ENCODE measurements at regions not wholly inside any gene's neighbourhood (a gene's known extent, or its start where the extent isn't known, plus 50 kb on each side); places are given as distances from the start of the nearest gene placed in this dataset.

DNA sequence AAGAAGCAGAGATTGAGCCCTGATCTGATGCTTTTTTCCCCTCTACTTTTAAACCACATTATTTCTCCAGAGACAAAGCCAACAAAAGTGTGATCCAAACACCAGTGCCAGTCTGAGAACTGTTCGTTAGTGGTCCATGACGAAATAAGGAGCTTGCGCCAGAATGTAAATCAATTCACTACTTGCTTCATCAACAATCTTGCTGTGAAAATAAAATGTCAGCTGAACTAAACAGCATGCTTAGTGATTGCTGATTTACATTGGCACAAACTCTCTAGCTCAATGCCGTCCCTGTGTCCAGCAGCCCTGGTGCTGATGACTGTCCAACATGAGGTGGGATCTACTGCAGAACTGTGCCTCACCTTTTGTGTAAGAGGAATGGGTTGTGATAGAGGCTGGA lies 71.3 kb downstream of the SOX3 start:
- Mint-ChIP-seq H3K27ac (no peak overlapping the region), H3K27me3 (ENCODE audit: low read depth in 3 of 3) (peaks cover 0 to 5% (median 1%) of the 10 kb centered on the region in 3 donors), H3K36me3 (no peaks in the 10 kb centered on the region), H3K9me3 (peaks cover 0 to 4% (median 2%) of the 10 kb centered on the region in 7 donors), H3K4me1 (no peaks in the 10 kb centered on the region), H3K4me3 (no peak overlapping the region)
- Histone ChIP-seq H3K36me3 (replicated peaks in 1 of 2; ENCODE audit: control insufficient read depth in 1 of 2, insufficient read depth in 2 of 2, low read length in 2 of 2) (no peaks in the 10 kb centered on the region), H2AFZ (ENCODE audit: insufficient read depth, low read depth, low read length, poor library complexity, severe bottlenecking) (no peak overlapping the region), H3K9ac (ENCODE audit: insufficient read depth, low read length, poor library complexity, severe bottlenecking) (no peak overlapping the region), H3K4me1 (ENCODE audit: control insufficient read depth in 1 of 2, insufficient read depth in 2 of 2, low read length in 2 of 2) (no peaks in the 10 kb centered on the region), H3K4me3 (replicated peaks in 1 of 3; ENCODE audit: low read depth in 2 of 3, low read length in 3 of 3) (no peak overlapping the region), H4K20me1 (ENCODE audit: insufficient read depth, low read length) (no peaks in the 10 kb centered on the region), H3K27me3 (ENCODE audit: control insufficient read depth in 2 of 2, insufficient read depth in 2 of 2, low read length in 2 of 2) (peaks cover 0 to 2% of the 10 kb centered on the region in 2 donors), H3K4me2 (replicated peaks; ENCODE audit: extremely low read depth, low read length, poor library complexity, severe bottlenecking) (no peak overlapping the region), H3K9me3 (replicated peaks in 1 of 2; ENCODE audit: control insufficient read depth in 1 of 2, insufficient read depth in 1 of 2, low read length in 2 of 2) (no peaks in the 10 kb centered on the region), H3K79me2 (ENCODE audit: insufficient read depth, low read length) (no peaks in the 10 kb centered on the region), H3K27ac (ENCODE audit: low read depth in 1 of 2, low read length in 2 of 2) (no peak overlapping the region)
- TF ChIP-seq, protein P1, sequence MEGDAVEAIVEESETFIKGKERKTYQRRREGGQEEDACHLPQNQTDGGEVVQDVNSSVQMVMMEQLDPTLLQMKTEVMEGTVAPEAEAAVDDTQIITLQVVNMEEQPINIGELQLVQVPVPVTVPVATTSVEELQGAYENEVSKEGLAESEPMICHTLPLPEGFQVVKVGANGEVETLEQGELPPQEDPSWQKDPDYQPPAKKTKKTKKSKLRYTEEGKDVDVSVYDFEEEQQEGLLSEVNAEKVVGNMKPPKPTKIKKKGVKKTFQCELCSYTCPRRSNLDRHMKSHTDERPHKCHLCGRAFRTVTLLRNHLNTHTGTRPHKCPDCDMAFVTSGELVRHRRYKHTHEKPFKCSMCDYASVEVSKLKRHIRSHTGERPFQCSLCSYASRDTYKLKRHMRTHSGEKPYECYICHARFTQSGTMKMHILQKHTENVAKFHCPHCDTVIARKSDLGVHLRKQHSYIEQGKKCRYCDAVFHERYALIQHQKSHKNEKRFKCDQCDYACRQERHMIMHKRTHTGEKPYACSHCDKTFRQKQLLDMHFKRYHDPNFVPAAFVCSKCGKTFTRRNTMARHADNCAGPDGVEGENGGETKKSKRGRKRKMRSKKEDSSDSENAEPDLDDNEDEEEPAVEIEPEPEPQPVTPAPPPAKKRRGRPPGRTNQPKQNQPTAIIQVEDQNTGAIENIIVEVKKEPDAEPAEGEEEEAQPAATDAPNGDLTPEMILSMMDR (IDR thresholded peaks at IDR 0.05) = no peak
- WGBS (ENCODE audit: insufficient coverage) = 92% methylated on average over 2 of the region's 4 CpGs
- intact Hi-C loops (cut with micrococcal nuclease) = no loop called here
- no peak for DNase-seq

DNA sequence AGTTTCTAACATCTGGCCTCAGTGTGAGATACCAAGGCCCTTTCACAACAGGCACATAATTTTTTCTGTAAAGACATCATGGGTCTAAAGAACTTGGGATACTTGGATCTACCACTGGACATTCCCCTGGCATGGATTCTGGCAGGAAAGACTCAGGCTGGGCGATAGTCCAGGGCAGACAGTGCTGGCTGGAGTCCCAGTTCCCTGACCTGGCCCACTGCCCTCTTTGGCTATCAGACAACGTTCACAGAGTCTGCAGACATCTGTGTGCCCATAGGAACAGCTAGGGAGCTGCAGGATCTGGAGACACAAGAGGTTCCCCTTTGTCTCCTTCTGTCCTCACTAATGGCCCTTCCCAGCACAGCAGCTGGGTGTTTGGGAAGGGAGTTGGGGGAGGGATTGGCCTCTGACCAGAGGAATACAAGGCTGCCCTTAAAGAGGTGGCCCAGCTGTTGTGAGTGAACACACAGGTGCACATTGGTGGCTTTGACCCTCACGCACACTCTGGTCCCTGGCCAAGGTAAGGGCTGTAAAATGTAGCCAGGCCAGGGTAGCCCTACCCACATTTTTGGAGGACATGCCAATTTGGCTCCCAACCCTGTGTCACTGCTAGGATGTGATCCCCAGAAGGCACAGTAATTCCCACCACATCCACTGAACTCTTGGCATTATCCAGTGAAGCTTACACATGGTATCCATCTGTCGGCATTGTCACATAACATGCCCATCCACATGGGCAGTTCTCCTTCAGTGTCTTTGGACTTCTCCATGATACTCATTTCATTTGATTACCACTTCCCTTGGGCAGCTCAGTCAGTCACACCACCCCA lies 72.3 kb downstream of the SOX3 start:
- Histone ChIP-seq H3K9ac (ENCODE audit: insufficient read depth, low read length, poor library complexity, severe bottlenecking) (no peak overlapping the region), H4K20me1 (ENCODE audit: insufficient read depth, low read length) (no peaks in the 10 kb centered on the region), H3K79me2 (ENCODE audit: insufficient read depth, low read length) (no peaks in the 10 kb centered on the region), H3K27ac (ENCODE audit: low read depth in 1 of 2, low read length in 2 of 2) (no peak overlapping the region), H2AFZ (ENCODE audit: insufficient read depth, low read depth, low read length, poor library complexity, severe bottlenecking) (no peak overlapping the region), H3K27me3 (ENCODE audit: control insufficient read depth in 2 of 2, insufficient read depth in 2 of 2, low read length in 2 of 2) (no peaks in the 10 kb centered on the region), H3K4me1 (ENCODE audit: control insufficient read depth in 1 of 2, insufficient read depth in 2 of 2, low read length in 2 of 2) (no peaks in the 10 kb centered on the region), H3K36me3 (replicated peaks in 1 of 2; ENCODE audit: control insufficient read depth in 1 of 2, insufficient read depth in 2 of 2, low read length in 2 of 2) (no peaks in the 10 kb centered on the region), H3K4me2 (replicated peaks; ENCODE audit: extremely low read depth, low read length, poor library complexity, severe bottlenecking) (no peak overlapping the region), H3K4me3 (replicated peaks in 1 of 3; ENCODE audit: low read depth in 2 of 3, low read length in 3 of 3) (no peak overlapping the region), H3K9me3 (replicated peaks in 1 of 2; ENCODE audit: control insufficient read depth in 1 of 2, insufficient read depth in 1 of 2, low read length in 2 of 2) (no peaks in the 10 kb centered on the region)
- no peaks in the 10 kb centered on the region for H3K36me3 Mint-ChIP-seq
- peaks cover 0 to 4% (median 0%) of the 10 kb centered on the region in 7 donors for H3K9me3 Mint-ChIP-seq
- intact Hi-C loops (cut with micrococcal nuclease) = no loop called here
- 29% methylated on average over 2 of the region's 4 CpGs for WGBS (ENCODE audit: insufficient coverage)
- DNase-seq = no peak
- no peak overlapping the region for H3K27ac Mint-ChIP-seq
- TF ChIP-seq, protein P1 (IDR thresholded peaks at IDR 0.05) = no peak
- H3K27me3 Mint-ChIP-seq (ENCODE audit: low read depth in 3 of 3) = peaks cover 0 to 3% (median 0%) of the 10 kb centered on the region in 3 donors
- H3K4me1 Mint-ChIP-seq = no peaks in the 10 kb centered on the region
- no peak overlapping the region for H3K4me3 Mint-ChIP-seq

Measured in CD14-positive monocyte (primary cell).